Esophagus muscularis mucosa (tissue), 4 donors: ENCODE measurements at regions not wholly inside any gene's neighbourhood (a gene's known extent, or its start where the extent isn't known, plus 50 kb on each side); places are given as distances from the start of the nearest gene placed in this dataset.

Experiments
- CTCF ChIP-seq, 3 experiments: fragments of 200-600 bp in 2 of 3; fragments of 450-650 bp in 1 of 3; sonication (generic) in 2 of 3; IDR thresholded peaks; one replicate each; pipeline ENCODE4 v1.5.1; 2017 to 2019; ENCODE audit warnings: antibody characterized with exemption in 3 of 3, mild to moderate bottlenecking in 2 of 3, moderate library complexity in 1 of 3
- EP300 ChIP-seq: sonication (generic); formaldehyde crosslinking; IDR thresholded peaks from one replicate; pipeline ENCODE4 v1.6.1; 2017; ENCODE audit warnings: antibody characterized with exemption
- POLR2A ChIP-seq: fragments of 450-650 bp; IDR thresholded peaks from one replicate; pipeline ENCODE4 v1.6.1; 2017; ENCODE audit warnings: antibody characterized with exemption, moderate library complexity, mild to moderate bottlenecking, low read depth
- POLR2AphosphoS5 ChIP-seq, 2 donors: sonication (generic); formaldehyde crosslinking; IDR thresholded peaks; one replicate each; pipeline ENCODE4 v1.6.1; 2017; ENCODE audit warnings: antibody characterized with exemption in 2 of 2

GRCh38 chr20:59412181-59412580 lies 111.8 kb downstream of the EDN3 start:
- TF ChIP-seq CTCF (IDR thresholded peaks at IDR 0.05) (no peak), POLR2A (no peak), POLR2AphosphoS5 (IDR thresholded peaks at IDR 0.05) (no peak), EP300 (no peak)
